Activated naive CD4-positive, alpha-beta T cell treated with anti-CD3 and anti-CD28 coated beads, Interleukin-2, amount 50 U/mL, for 16 hours (primary cell): ENCODE measurements at regions not wholly inside any gene's neighbourhood (a gene's known extent, or its start where the extent isn't known, plus 50 kb on each side); places are given as distances from the start of the nearest gene placed in this dataset.
"Not testable (repeated sequence)": the region's sequence is repeated elsewhere in the genome, so short reads cannot be mapped to it uniquely, and the experiment has no call there.

Experiments used
- DNase-seq: peaks from one replicate; pipeline ENCODE4 v3.0.0-alpha.2; 2020

- DNase-seq = no peak
Observed at GRCh38 chr4:57370691-57371090, 260.5 kb upstream of the IGFBP7 start.

DNA sequence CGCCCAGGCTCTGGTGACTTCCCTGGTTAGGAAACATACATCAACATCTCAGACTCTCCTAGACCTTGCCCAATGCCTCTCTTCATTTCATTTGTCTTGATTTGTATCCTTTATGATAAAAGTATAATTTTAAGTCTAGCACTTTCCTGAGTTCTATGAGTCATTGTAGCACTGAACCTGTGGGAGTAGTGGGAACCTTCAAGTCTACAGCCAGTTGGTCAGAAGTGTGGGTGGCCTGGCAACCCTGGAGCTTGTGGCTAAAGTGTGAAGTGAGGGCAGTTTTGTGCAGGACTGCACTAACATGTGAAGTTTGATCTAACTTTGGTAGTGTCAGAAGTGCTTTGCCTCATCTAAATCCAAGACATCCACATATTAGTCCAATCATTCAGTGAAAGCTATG, 259.3 kb upstream of the IGFBP7 start:
- DNase-seq = no peak

- no peak for DNase-seq
Observed at GRCh38 chr4:57364255-57364654, 254.1 kb upstream of the IGFBP7 start.

DNA sequence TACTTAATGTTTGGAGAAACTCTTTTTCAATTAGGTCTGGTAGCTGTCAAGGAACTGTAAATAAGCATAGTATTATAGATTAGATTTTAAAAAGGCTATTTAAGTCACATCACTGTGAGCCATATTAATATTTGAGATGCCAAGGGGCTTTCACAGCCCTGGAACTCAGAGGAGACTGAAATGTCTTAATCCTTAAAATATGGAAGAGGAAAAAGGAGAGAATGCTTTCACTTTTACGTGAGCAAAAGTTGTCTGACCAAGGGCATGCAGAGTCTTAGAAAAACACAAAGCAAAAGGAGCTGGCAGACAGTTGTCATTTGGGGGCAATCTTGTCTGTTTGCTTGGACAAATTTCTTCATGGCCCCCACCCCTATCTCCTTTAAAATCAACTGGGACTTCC, 253.2 kb upstream of the IGFBP7 start:
- DNase-seq = no peak

- DNase-seq = no peak
Observed at GRCh38 chr4:57360681-57361080, 250.5 kb upstream of the IGFBP7 start.

DNA sequence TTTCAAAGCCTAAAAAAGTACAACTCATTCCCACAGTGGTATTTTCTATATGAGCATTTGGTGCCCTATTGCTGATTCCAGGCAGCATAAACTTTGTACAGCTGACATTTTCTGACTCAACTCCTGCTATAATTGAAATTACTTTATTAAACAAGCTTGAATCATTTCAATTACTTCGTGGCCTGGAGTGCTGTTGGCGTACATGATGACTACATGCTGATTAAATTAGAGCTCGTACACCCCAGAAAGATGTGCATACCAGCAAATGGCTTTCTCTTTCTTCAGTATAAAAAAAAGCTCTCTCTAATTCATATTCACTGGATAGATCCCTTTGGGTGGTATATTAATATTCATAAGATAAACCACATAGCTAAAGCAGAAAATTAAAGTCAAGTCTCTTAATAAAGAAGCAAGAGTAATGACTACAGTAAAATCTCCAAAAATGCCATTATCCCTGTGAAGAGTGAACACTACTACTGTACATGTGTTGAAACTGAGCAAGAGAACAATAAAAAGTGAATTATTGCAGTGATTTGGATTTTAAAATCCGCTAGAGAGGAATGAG, 245.0 kb upstream of the IGFBP7 start:
- no peak for DNase-seq

DNA sequence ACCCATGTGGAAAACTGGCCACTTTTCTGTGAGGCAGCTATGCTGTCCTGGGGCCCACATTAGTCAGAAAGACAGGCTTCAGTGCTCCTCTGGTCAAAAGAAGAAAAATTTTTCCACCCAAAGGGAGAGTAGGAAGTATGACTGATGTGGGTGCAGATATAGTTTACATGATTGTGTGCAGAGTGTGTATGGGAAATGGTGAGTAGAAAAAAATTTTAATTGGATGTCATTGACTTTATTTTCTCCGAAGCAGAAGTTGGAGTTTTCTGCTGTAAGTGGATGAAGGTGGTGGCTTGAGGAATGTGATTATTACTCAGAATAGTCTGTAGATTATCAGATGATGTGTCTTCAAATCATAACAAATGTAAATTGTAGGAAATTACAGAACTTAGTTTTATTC, 241.5 kb upstream of the IGFBP7 start:
- no peak for DNase-seq

GRCh38 chr4:57344296-57344695, 234.1 kb upstream of the IGFBP7 start:
- DNase-seq = no peak

- DNase-seq = no peak
Observed at GRCh38 chr4:57342411-57342810, 232.2 kb upstream of the IGFBP7 start.

DNA sequence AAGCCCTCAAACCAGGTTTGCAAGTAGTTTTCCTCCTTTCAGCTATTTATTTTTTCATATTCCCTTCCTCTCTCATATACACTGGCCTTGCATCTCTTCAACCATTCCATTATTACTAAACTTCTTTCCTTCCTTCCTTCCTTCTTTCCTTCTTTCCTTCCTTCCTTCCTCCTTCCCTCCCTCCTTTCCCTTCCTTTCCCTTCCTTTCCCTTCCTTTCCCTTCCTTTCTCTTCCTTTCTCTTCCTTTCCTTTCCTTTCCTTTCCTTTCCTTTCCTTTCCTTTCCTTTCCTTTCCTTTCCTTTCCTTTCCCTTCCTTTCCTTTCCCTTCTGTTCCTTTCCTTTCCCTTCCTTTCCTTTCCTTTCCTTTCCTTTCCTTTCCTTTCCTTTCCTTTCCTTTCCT, 228.7 kb upstream of the IGFBP7 start:
- not testable (repeated sequence) for DNase-seq

DNA sequence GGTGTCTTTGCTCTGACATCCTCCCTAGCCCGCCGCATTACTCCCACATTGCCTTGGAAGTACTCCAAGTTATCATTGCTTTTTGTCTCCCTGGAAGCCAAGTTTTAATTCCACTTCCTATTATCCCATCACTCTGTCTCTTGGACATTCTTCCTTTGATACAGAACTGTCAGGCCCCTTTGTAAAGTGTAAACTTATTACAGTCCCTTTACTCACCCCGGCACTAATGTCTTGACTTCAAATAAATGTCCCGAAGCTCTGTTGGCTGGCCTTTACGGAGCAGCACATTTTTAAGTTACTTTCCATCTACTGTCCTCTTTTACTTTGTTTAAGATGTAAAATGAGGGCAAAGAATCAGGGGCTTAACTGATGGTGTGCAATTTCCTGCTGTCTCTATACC, 223.5 kb upstream of the IGFBP7 start:
- no peak for DNase-seq

DNA sequence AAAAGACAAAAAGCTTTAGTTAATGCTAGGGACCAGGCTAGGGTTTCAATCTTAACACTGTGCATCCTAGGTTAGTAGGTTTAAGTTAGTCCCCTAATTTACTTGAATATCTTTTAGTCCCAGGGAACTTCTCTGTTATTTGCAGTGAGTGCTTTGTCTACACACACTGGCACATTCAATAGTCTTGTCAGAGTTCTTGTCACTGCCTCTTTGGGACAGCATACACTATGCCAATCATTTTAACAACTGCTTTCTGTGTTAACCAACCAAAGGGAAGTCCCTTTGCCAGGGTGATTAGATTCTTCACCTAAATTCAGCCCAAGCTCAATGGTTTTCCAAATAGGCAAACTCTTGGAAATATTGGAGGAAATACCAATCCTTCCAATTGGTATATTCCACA, 221.8 kb upstream of the IGFBP7 start:
- no peak for DNase-seq

DNA sequence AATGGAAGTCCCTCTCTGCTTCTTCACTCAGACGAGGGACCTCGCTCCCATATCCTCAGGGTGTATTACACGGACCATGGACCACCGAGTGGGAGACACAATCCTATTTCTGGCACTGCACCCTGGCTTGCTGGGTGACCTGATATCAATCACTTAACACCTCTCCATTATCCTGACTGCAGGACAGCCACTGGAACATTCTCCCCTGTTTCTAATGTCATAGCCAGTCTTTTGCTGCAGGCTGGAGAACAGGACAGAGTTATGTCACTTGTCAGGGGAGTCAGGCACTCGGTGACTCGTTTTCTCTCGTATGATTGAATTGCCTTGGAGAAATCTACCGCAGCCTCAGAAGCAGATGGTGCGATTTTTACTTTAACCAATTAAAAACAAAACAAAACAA, 219.1 kb upstream of the IGFBP7 start:
- no peak for DNase-seq

DNA sequence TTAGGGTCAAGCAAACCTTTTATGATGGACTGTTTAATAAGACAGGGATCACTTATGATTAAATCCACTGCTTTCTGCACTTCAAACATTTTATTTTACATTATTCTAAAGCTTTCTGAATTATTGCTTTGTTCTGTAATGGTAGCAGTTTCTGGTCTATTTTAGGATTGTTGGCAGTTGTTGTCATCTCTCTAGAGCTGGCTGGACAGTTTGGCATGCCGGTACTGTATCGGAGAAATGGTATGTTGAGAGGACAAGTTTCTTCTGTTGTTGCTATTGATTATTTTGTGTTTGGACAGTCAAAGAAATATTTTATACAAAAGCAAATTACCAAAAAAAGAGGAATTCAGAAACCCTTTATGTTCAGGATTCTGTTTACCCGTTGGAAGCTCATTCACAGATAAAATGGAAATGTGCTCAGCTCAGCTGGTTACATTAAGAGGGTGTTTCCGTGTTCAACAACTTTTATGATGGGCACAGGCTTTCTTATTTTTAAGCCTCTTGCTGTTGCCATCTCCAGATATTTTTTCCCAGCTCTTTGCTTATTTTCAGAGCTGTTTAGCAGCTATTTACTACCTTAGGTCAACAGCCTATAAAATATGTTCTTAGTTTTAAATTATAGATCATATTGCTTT, 214.6 kb upstream of the IGFBP7 start:
- no peak for DNase-seq

DNA sequence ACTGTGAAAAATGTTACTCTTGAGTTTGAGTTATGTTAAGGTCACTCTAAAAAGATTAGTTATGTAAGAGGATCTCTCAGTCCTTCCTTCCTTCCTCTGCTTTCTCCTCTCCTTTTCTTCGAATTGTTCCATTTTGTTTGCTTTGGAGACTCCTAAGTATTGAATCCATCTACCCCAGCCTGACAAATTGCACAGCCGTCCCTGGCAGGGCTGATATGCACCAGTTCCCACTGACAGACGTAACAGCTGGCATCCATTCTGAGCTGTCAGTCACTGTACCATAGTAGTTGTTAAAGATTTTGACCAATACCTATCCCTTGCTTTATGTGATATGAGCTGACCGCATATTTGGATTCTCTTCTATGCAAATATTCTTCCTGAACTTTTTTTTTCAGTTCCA, 210.7 kb upstream of the IGFBP7 start:
- no peak for DNase-seq

DNA sequence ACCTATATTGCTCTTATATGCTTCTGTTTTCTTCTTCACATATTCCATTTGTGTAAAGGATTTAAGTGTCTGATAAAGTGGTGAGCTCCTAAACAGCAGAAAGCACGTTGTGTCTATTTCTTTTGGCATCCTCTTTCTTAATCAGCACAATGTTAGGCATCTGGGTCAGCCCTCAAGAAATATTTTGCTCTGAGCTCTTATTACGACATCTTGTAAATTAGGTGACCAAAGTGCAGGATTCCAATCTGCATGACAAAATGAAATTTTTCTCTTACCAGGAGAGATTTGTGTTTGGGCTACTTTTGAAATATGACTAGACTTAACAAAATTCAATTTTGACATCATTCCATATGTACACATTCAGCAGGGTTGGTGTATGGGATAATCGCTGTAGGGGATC, 210.0 kb upstream of the IGFBP7 start:
- DNase-seq = no peak

- DNase-seq = no peak
Observed at GRCh38 chr4:57318703-57319102, 208.5 kb upstream of the IGFBP7 start.

- no peak for DNase-seq
Observed at GRCh38 chr4:57314636-57315035, 204.5 kb upstream of the IGFBP7 start.

DNA sequence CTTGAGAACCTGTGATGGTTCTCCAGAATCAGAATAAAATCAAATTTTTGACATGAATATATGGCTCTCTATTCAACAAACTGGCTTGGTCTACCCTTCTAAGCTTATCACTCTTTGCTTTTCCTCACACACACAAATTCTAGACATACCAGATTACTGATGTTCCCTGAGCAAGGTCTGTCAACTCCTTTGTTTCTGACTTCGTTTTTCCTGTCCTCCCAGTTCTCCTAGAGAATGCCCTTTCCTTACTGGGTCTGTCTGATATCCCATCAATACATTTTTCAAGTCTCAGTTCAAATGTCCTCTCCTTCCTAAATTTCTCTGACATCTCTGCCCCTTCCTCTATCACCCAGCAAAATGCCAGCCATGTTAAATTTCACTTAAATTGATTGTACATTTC, 202.1 kb upstream of the IGFBP7 start:
- no peak for DNase-seq

- DNase-seq = no peak
Observed at GRCh38 chr4:57309658-57310057, 199.5 kb upstream of the IGFBP7 start.

GRCh38 chr4:57308301-57308700, 198.1 kb upstream of the IGFBP7 start:
- DNase-seq = no peak

DNA sequence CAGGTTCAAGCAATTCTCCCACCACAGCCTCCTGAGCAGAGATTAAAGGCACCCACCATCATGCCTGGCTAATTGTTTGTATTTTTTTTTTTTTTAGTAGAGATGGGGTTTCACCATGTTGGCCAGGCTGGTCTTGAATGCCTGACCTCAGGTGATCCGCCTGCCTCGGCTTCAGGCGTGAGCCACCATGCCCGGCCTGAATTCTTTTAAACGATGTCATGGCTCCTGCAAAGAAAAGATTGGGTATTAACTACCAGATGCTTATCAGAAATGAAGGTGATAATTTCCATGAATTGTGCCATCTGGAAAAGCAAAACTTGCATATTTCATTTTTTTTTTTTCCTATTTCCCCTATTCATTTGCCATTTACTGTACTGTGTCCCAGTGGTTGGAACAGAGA, 195.7 kb upstream of the IGFBP7 start:
- no peak for DNase-seq

GRCh38 chr4:57303012-57303751, 193.0 kb upstream of the IGFBP7 start:
- no peak for DNase-seq

- DNase-seq = not testable (repeated sequence)
Observed at GRCh38 chr4:57300300-57300699, 190.1 kb upstream of the IGFBP7 start.

- no peak for DNase-seq
Observed at GRCh38 chr4:57291911-57292310, 181.7 kb upstream of the IGFBP7 start.
